Natural killer cell (primary cell): ENCODE measurements at regions not wholly inside any gene's neighbourhood (a gene's known extent, or its start where the extent isn't known, plus 50 kb on each side); places are given as distances from the start of the nearest gene placed in this dataset.
"Not testable (repeated sequence)": the region's sequence is repeated elsewhere in the genome, so short reads cannot be mapped to it uniquely, and the experiment has no call there.

Experiments
- ATAC-seq, 3 donors: fragments of 150-1000 bp in 2 of 3; fragments of 200-7000 bp in 1 of 3; cut with Tn5 transposase; 1 replicate in 1 of 3; 2 replicates in 2 of 3; pipeline ENCODE4 v1.10.0; 2021; ENCODE audit warnings: mild to moderate bottlenecking in 2 of 3, moderate library complexity in 2 of 3
- DNase-seq, 2 donors: peaks; one replicate each; pipeline versions ENCODE4 v3.0.0 to v3.0.0-alpha.2; 2013 to 2021; ENCODE audit warnings: mixed read lengths in 1 of 2
- H3K27ac ChIP-seq: one replicate; pipeline ENCODE4 v1.5.1; 2013; ENCODE audit warnings: mild to moderate bottlenecking, low read length
- H3K27me3 ChIP-seq: one replicate; pipeline ENCODE4 v1.6.1; 2013; ENCODE audit warnings: low read length; ENCODE audit not compliant: control insufficient read depth, insufficient read depth
- H3K36me3 ChIP-seq: one replicate; pipeline ENCODE4 v1.6.1; 2013; ENCODE audit warnings: low read length; ENCODE audit not compliant: control insufficient read depth, insufficient read depth
- H3K4me1 ChIP-seq: one replicate; pipeline ENCODE4 v1.6.1; 2013; ENCODE audit warnings: low read length; ENCODE audit not compliant: control insufficient read depth, insufficient read depth
- H3K4me3 ChIP-seq: one replicate; pipeline ENCODE4 v1.5.1; 2013; ENCODE audit warnings: low read length
- H3K9me3 ChIP-seq: one replicate; pipeline ENCODE4 v1.6.1; 2013; ENCODE audit warnings: low read length; ENCODE audit not compliant: control insufficient read depth, insufficient read depth
- H3K27ac Mint-ChIP-seq, 2 donors: one replicate each; pipeline ENCODE4 v1.8.0; 2022; ENCODE audit warnings: mild to moderate bottlenecking in 2 of 2, mixed read lengths in 2 of 2, moderate library complexity in 1 of 2
- H3K27me3 Mint-ChIP-seq, 2 donors: one replicate each; pipeline ENCODE4 v1.8.0; 2022; ENCODE audit warnings: low read depth in 2 of 2, mixed read lengths in 2 of 2
- H3K36me3 Mint-ChIP-seq: one replicate; pipeline ENCODE4 v1.8.0; 2022; ENCODE audit warnings: mixed read lengths
- H3K4me1 Mint-ChIP-seq, 2 donors: one replicate each; pipeline ENCODE4 v1.8.0; 2022; ENCODE audit warnings: mixed read lengths in 2 of 2
- H3K4me3 Mint-ChIP-seq: one replicate; pipeline ENCODE4 v1.8.0; 2022; ENCODE audit warnings: mild to moderate bottlenecking, moderate library complexity, mixed read lengths
- H3K9me3 Mint-ChIP-seq, 2 donors: one replicate each; pipeline ENCODE4 v1.8.0; 2022; ENCODE audit warnings: mixed read lengths in 2 of 2
- CTCF ChIP-seq: fragments of 200-600 bp; IDR thresholded peaks from one replicate; pipeline ENCODE4 v1.8.0; 2022; ENCODE audit warnings: antibody characterized with exemption
- WGBS: methylation state at CpG from one replicate; pipeline ENCODE4 v1.1.7; 2013; ENCODE audit warnings: missing lambda C conversion rate; ENCODE audit not compliant: insufficient coverage; 5-methylcytosine and 5-hydroxymethylcytosine counted together
- intact Hi-C: fragments of 100-400 bp; cut with micrococcal nuclease; formaldehyde crosslinking; loops from one replicate; pipeline ENCODE4 v1.14.2; 2022

DNA sequence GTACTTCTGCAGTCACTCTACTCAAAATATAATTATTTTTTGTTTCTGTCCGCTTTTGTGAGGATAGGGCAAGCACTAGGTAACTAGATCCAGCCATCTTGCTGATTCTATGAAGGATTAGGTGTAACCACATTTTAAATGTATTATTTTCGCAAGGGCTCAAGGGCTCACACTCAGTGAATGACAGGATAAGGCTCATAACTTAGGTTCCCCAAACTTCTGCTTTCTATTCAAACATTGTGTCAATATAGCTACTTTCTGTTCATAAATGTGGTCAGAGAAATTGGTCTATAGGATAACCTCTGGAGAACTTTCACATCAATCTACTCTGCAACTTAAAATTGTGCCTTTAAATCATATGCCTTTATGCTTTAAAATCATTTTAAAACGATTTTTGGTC lies 1141.2 kb downstream of the SORCS1 start:
- 62% methylated on average over 3 of the region's 3 CpGs for WGBS
- no peaks in the 10 kb centered on the region for H3K27me3 Mint-ChIP-seq
- intact Hi-C loops, result no loop called here
- Histone ChIP-seq H3K4me3 (no peak overlapping the region), H3K4me1 (no peaks in the 10 kb centered on the region), H3K36me3 (no peaks in the 10 kb centered on the region), H3K27ac (no peak overlapping the region), H3K27me3 (no peaks in the 10 kb centered on the region), H3K9me3 (no peaks in the 10 kb centered on the region)
- no peaks in the 10 kb centered on the region for H3K4me1 Mint-ChIP-seq
- no peak overlapping the region for H3K4me3 Mint-ChIP-seq
- no peaks in the 10 kb centered on the region for H3K36me3 Mint-ChIP-seq
- DNase-seq, result no peak
- no peak overlapping the region for H3K27ac Mint-ChIP-seq
- no peak for ATAC-seq
- no peak for TF ChIP-seq CTCF
- peaks cover 7 to 10% of the 10 kb centered on the region in 2 donors for H3K9me3 Mint-ChIP-seq

DNA sequence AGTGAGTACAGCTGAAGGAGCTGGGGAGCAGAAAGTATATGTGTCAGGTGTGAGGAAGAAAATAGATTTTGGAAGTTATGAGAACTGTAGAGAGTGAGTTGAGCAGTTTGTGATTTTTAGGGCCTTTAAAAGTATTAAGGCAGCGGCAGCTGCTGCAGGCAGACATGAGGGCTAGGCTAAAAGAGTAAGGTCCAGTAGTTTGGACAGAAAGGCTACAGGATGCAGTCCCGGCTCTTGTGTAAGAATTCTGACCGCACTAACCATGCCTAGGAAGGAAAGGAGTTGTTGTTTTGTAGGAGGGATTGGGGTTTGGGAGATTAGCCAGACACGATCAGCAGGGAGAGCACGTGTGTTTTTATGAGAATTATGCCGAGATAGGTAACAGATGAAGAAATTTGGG lies 1144.9 kb downstream of the SORCS1 start:
- not testable (repeated sequence) for ATAC-seq

GRCh38 chr10:106015369-106016199 lies 1148.9 kb downstream of the SORCS1 start:
- H3K4me1 ChIP-seq, H3K27me3 ChIP-seq, H3K9me3 Mint-ChIP-seq, H3K36me3 Mint-ChIP-seq, intact Hi-C loops, H3K4me3 ChIP-seq, H3K9me3 ChIP-seq, H3K27ac ChIP-seq, ATAC-seq, DNase-seq, H3K27ac Mint-ChIP-seq, H3K36me3 ChIP-seq, H3K4me3 Mint-ChIP-seq, H3K27me3 Mint-ChIP-seq, H3K4me1 Mint-ChIP-seq: not testable (repeated sequence)
- WGBS, result 74% methylated on average over 4 of the region's 4 CpGs

More for the DNA sequence above, 1144.9 kb downstream of the SORCS1 start:
- H3K4me3 Mint-ChIP-seq, H3K27me3 ChIP-seq, H3K4me1 ChIP-seq, H3K9me3 ChIP-seq, H3K27ac ChIP-seq, DNase-seq, H3K36me3 Mint-ChIP-seq, H3K27ac Mint-ChIP-seq, H3K4me3 ChIP-seq, H3K36me3 ChIP-seq, H3K4me1 Mint-ChIP-seq, intact Hi-C loops, H3K27me3 Mint-ChIP-seq: not testable (repeated sequence)
- 70% methylated on average over 6 of the region's 6 CpGs for WGBS
- H3K9me3 Mint-ChIP-seq, result peaks cover 9 to 13% of the 10 kb centered on the region in 2 donors

GRCh38 chr10:106011250-106011649 lies 1153.3 kb downstream of the SORCS1 start:
- Mint-ChIP-seq H3K4me1 (no peaks in the 10 kb centered on the region), H3K4me3 (no peak overlapping the region), H3K27me3 (no peaks in the 10 kb centered on the region), H3K9me3 (peaks cover 9 to 13% of the 10 kb centered on the region in 2 donors), H3K27ac (no peak overlapping the region), H3K36me3 (peaks cover 8% of the 10 kb centered on the region)
- no peak overlapping the region for H3K4me3 ChIP-seq
- H3K27me3 ChIP-seq, result no peaks in the 10 kb centered on the region
- H3K36me3 ChIP-seq, result no peaks in the 10 kb centered on the region
- no peak overlapping the region for H3K27ac ChIP-seq
- no peaks in the 10 kb centered on the region for H3K4me1 ChIP-seq
- DNase-seq (no peak), ATAC-seq (no peak)
- intact Hi-C loops, result no loop called here
- no peak for TF ChIP-seq CTCF
- WGBS, result 50% methylated on average over 1 of the region's 3 CpGs
- H3K9me3 ChIP-seq, result peaks cover 4% of the 10 kb centered on the region
